ENCODE measurements at regions not wholly inside any gene's neighbourhood (a gene's known extent, or its start where the extent isn't known, plus 50 kb on each side); places are given as distances from the start of the nearest gene placed in this dataset.

- no peak for TF ChIP-seq CTCF (IDR thresholded peaks at IDR 0.05; ENCODE audit: low read length)
- TF ChIP-seq EZH2 (IDR thresholded peaks at IDR 0.05; ENCODE audit: borderline replicate concordance, low read length): no peak
These were observed 267.3 kb downstream of the MTRR start for GRCh38 chr5:8136271-8136670.

Measured in OCI-LY1 (cell line).